HG02973 (cell line): ENCODE measurements at regions not wholly inside any gene's neighbourhood (a gene's known extent, or its start where the extent isn't known, plus 50 kb on each side); places are given as distances from the start of the nearest gene placed in this dataset.
"Not testable (repeated sequence)": the region's sequence is repeated elsewhere in the genome, so short reads cannot be mapped to it uniquely, and the experiment has no call there.

ENCODE experiments used
- ATAC-seq: cut with Tn5 transposase; IDR thresholded peaks from one replicate; pipeline ENCODE4 v1.9.1; 2021; ENCODE audit warnings: moderate library complexity; ENCODE audit not compliant: unreplicated experiment

DNA sequence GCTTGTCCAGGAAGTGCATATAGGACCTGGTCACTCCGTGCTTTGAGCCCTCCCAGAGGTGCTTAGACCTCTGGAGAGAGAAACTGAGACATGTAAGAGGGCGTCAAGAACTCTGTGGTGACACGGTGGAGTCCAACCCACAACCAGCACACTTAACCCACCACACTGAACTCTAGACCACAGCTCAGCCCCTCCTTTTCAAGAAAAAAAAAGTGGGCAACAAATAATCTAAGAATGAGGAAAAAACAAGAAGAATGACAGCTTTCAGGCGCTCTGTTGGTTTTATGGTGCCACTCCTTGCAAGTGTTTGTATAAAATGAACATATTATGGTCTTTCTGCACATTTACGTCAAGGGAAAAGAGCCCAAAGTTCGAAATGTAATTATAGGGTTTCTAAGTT lies 50.2 kb upstream of the SNAPC3 start:
- no peak for ATAC-seq

- ATAC-seq: no peak
Measured at GRCh38 chr9:15371448-15371845, 51.2 kb upstream of the SNAPC3 start.

DNA sequence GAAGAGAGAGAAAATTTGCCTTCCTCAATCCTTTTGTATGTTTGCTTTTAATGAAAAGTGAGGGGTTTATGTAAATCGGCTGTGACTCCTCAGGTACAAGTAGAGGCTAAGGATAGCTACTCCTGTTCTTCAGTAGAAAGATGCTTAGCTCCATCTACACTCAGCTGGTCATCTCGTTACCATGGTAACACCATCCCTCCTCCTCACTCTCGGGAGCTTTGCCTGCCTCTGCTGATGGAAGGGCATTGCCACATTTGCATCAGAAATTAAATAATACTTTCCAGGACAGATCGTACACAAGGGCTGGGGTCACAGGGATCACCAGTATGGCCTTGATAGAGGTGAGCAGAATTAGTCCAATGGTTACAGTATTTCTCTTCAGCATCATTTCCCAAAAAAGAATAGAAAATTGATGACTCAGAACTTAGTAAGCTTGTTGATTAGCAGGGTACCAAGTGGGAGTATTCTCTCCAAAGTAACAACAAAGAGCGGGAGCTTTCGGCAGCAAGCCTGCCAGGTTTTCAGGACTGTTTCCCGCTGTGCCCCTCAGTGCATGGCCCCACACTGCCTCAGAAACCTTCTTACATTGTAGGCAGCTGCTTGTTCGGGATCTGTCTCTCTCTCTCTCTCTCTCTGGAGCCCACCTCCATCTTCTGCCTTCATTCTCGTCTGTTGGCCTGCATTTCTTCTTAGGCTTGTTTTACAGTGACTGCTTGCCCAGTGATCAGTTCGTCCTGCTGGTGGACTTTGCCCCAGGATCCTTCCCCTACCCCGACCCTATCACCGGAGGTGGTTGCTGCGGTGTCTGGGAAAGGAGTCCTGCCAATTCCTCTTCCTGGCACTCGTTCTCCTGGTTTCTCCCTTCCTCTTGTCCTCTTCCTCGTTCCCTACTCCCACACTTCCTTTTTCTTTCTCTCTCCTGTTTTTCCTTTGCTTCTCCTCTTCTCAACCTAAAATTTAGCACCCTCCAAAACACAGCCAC lies 51.9 kb upstream of the SNAPC3 start:
- ATAC-seq: no peak

DNA sequence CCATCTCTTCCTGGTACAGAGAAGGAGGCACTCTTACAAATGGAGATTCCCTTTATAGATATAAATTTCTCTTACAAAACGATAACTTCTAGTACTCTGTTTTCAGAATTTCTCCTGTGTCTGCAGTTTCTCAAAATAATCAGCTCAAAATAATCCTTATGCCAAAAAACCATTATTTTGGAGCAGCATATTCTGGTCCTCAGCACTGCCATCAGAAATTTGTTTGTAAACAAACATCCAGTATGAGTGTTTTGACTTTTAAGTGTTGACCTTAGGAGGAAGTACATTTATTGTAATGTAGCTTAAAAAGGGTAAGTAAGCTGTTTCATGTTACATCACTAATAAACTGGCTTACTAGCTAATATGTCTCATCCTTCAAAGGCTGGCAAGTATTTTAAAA lies 52.8 kb upstream of the SNAPC3 start:
- no peak for ATAC-seq

- no peak for ATAC-seq
Measured at GRCh38 chr9:15369238-15369637, 53.4 kb upstream of the SNAPC3 start.

- not testable (repeated sequence) for ATAC-seq
Measured at GRCh38 chr9:15364975-15365553, 57.6 kb upstream of the SNAPC3 start.

DNA sequence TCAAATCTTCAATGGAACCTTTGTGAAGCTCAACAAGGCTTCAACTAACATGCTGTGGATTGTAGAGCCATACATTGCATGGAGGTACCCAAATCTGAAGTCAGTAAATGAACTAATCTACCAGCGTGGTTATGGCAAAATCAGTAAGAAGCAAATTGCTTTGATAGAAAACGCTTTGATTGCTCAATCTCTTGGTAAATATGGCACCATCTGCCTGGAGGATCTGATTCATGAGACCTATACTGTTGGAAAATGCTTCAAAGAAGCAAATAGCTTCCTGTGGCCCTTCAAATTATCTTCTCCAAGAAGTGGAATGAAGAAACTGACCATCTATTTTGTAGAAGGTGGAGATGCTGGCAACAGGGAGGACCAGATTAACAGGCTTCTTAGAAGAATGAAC lies 54.7 kb upstream of the TTC39B start:
- ATAC-seq: no peak

DNA sequence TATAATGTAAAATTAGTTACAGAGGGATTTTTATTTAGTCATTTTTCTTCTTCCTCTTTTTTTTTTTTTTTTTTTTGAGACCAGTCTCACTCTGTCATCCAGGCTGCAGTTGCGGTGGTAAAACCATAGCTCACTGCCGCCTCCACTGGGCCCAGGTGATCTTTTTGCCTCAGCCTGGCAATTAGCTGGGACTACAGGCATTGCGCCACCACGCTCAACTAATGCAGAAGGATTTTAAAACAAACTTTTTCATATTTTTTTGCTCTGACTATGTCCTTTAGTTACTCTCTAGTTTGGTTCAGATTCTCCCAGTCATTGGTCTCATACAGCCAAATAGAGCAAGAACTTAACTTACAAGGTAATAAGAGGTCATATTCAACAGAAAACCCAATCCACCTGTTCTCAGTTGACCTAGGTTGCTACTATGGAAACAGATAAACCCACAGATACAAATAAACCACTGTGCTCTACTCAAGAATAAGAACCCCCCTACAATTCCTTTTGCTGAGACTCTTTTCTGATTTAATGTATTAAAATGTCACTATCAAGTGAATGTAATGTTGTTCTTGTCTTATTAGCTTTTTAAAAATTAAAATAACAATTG lies 50.1 kb upstream of the TTC39B start:
- peak; percentile 94 for ATAC-seq
